ENCODE measurements at regions not wholly inside any gene's neighbourhood (a gene's known extent, or its start where the extent isn't known, plus 50 kb on each side); places are given as distances from the start of the nearest gene placed in this dataset.
"Not testable (repeated sequence)": the region's sequence is repeated elsewhere in the genome, so short reads cannot be mapped to it uniquely, and the experiment has no call there.

GRCh38 chr2:226160617-226161016, 639.0 kb downstream of the IRS1 start:
- DNase-seq (ENCODE audit: low spot score) = not testable (repeated sequence)

GRCh38 chr2:226159875-226160479, 639.6 kb downstream of the IRS1 start:
- DNase-seq (ENCODE audit: low spot score) = no peak

- no peak for DNase-seq (ENCODE audit: low spot score)
Observed at GRCh38 chr2:226158940-226159339, 640.7 kb downstream of the IRS1 start.

GRCh38 chr2:226158229-226158628, 641.4 kb downstream of the IRS1 start:
- DNase-seq (ENCODE audit: low spot score) = no peak

GRCh38 chr2:226155093-226155875, 644.3 kb downstream of the IRS1 start:
- DNase-seq (ENCODE audit: low spot score) = no peak

- DNase-seq (ENCODE audit: low spot score) = no peak
Observed at GRCh38 chr2:226154610-226155009, 645.0 kb downstream of the IRS1 start.

- no peak for DNase-seq (ENCODE audit: low spot score)
Observed at GRCh38 chr2:226153553-226153952, 646.1 kb downstream of the IRS1 start.

GRCh38 chr2:226151157-226151556, 648.5 kb downstream of the IRS1 start:
- no peak for DNase-seq (ENCODE audit: low spot score)

GRCh38 chr2:226143091-226143490, 656.5 kb downstream of the IRS1 start:
- DNase-seq (ENCODE audit: low spot score) = no peak

GRCh38 chr2:226142463-226142862, 657.2 kb downstream of the IRS1 start:
- DNase-seq (ENCODE audit: low spot score) = no peak

- no peak for DNase-seq (ENCODE audit: low spot score)
Observed at GRCh38 chr2:226140594-226140993, 659.0 kb downstream of the IRS1 start.

GRCh38 chr2:226139759-226140158, 659.9 kb downstream of the IRS1 start:
- DNase-seq (ENCODE audit: low spot score) = no peak

- DNase-seq (ENCODE audit: low spot score) = no peak
Observed at GRCh38 chr2:226137201-226137811, 662.3 kb downstream of the IRS1 start.

GRCh38 chr2:226136739-226137138, 662.9 kb downstream of the IRS1 start:
- DNase-seq (ENCODE audit: low spot score) = no peak

- no peak for DNase-seq (ENCODE audit: low spot score)
Observed at GRCh38 chr2:226135861-226136548, 663.6 kb downstream of the IRS1 start.

- no peak for DNase-seq (ENCODE audit: low spot score)
Observed at GRCh38 chr2:226132323-226133215, 667.1 kb downstream of the IRS1 start.

GRCh38 chr2:226131299-226131784, 668.3 kb downstream of the IRS1 start:
- no peak for DNase-seq (ENCODE audit: low spot score)

- no peak for DNase-seq (ENCODE audit: low spot score)
Observed at GRCh38 chr2:226130192-226130591, 669.4 kb downstream of the IRS1 start.

GRCh38 chr2:226127682-226128081, 671.9 kb downstream of the IRS1 start:
- no peak for DNase-seq (ENCODE audit: low spot score)

GRCh38 chr2:226126104-226126503, 673.5 kb downstream of the IRS1 start:
- no peak for DNase-seq (ENCODE audit: low spot score)

- DNase-seq (ENCODE audit: low spot score) = no peak
Observed at GRCh38 chr2:226125176-226125883, 674.3 kb downstream of the IRS1 start.

Measured in CD4-positive, alpha-beta T cell treated with Interleukin-2 at 100 ng/mL for 4 hours (primary cell).